ENCODE measurements at regions not wholly inside any gene's neighbourhood (a gene's known extent, or its start where the extent isn't known, plus 50 kb on each side); places are given as distances from the start of the nearest gene placed in this dataset.

DNA sequence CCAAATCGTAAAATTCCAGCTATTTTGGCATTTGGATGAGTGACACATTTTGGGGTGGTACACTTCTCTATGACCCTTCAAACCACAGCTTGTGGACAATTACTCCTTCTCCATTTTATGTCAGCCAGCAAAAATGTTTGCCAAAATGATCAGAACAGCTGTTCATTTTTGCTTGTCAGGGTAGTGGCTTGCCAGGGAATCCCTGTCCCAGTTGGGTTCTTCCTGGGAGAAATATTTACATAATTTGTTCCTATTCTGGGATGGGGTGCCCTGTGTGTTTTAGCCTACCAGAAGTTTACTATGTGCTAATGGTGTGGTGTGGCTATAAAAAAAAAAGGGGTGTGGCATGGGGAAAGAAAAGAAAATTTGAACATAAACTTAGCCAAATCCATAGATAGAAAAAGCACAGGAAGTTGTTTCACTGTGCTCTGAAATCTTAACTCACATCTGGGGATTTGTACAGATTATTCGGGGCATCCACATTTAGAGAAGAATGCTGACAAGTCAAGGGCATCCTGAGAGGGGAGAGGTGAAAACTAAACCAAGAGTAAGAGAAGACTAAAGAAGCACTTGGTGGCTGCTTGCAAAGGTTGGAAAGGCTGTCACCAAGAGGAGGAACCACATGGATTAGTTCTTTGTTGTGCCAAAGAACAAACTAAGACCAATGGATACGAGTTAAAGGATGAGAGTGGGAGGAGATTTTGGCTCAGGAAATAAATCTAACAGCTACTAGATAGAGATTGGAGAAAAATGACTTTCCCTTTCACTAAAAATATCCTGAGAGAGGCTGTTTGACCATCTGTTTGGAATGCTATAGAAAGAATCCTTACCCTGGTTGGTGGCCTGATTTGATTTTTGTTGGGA is 55.2 kb upstream of the RBM24 start:
- in situ Hi-C loops (cut with HindIII; ENCODE audit: low sequenced_read_pairs): no loop called here
- no peak overlapping the region for H3K4me3 ChIP-seq (ENCODE audit: low read depth, low read length)
- DNase-seq (ENCODE audit: low read depth, low spot score): no peak
- TF ChIP-seq, protein P1, sequence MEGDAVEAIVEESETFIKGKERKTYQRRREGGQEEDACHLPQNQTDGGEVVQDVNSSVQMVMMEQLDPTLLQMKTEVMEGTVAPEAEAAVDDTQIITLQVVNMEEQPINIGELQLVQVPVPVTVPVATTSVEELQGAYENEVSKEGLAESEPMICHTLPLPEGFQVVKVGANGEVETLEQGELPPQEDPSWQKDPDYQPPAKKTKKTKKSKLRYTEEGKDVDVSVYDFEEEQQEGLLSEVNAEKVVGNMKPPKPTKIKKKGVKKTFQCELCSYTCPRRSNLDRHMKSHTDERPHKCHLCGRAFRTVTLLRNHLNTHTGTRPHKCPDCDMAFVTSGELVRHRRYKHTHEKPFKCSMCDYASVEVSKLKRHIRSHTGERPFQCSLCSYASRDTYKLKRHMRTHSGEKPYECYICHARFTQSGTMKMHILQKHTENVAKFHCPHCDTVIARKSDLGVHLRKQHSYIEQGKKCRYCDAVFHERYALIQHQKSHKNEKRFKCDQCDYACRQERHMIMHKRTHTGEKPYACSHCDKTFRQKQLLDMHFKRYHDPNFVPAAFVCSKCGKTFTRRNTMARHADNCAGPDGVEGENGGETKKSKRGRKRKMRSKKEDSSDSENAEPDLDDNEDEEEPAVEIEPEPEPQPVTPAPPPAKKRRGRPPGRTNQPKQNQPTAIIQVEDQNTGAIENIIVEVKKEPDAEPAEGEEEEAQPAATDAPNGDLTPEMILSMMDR (IDR thresholded peaks at IDR 0.05; ENCODE audit: low read depth, low read length): no peak

DNA sequence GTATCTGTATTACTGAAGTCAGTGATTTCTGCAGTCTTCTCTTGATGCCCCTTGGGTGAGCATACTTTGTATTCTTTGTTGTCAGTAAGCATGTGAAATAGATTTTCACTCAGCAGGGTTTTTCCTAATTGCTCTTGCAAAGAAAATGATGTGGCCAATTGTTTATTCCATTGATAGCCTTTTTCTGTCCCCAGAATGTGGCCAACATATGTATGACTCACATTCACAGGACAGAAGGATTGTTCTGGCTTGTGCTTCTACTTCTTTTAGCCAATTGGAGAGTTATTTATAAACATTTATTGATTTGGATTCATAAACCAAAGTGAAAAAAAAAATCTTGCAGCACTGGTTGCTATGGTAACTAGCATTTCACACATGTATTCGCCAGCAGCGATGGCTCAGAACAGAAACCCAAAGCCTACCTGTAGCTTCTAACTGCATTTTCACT is 54.4 kb upstream of the RBM24 start:
- in situ Hi-C loops (cut with HindIII; ENCODE audit: low sequenced_read_pairs): no loop called here
- no peak overlapping the region for H3K4me3 ChIP-seq (ENCODE audit: low read depth, low read length)
- DNase-seq (ENCODE audit: low read depth, low spot score): no peak
- TF ChIP-seq, protein P1 (IDR thresholded peaks at IDR 0.05; ENCODE audit: low read depth, low read length): no peak

DNA sequence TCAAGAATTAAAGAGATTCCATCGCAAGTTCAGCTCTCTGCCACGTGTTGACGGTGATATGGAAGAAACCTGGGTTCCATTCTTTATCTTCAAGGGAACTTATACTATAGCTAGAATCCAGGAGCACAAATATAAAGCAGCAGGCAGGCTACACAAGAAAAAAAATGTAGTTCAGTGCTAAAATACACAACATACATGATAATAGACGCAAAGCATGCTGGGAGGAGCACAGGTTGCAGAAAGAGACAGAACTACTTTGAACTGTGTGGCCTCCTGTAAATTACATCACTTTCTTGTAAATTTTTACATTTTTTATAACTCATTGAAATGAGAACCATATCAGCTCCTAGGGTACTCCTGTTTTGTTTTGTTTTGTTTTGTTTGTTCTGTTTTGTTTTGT is 53.8 kb upstream of the RBM24 start:
- TF ChIP-seq, protein P1 (IDR thresholded peaks at IDR 0.05; ENCODE audit: low read depth, low read length): no peak
- no peak for DNase-seq (ENCODE audit: low read depth, low spot score)
- in situ Hi-C loops (cut with HindIII; ENCODE audit: low sequenced_read_pairs): no loop called here
- no peak overlapping the region for H3K4me3 ChIP-seq (ENCODE audit: low read depth, low read length)
